HUES6 (cell line): ENCODE measurements at regions not wholly inside any gene's neighbourhood (a gene's known extent, or its start where the extent isn't known, plus 50 kb on each side); places are given as distances from the start of the nearest gene placed in this dataset.

Experiments used
- H3K27ac ChIP-seq: 2 replicates; pipeline ENCODE4 v1.7.0; 2013; ENCODE audit warnings: low read depth, mild to moderate bottlenecking, low read length, inconsistent platforms
- H3K27me3 ChIP-seq: 2 replicates; pipeline ENCODE4 v1.6.1; 2013; ENCODE audit warnings: low read length; ENCODE audit not compliant: control insufficient read depth, insufficient read depth
- H3K36me3 ChIP-seq: 2 replicates; pipeline ENCODE4 v1.6.1; 2013; ENCODE audit warnings: low read length; ENCODE audit not compliant: control insufficient read depth, insufficient read depth
- H3K4me1 ChIP-seq: 2 replicates; pipeline ENCODE4 v1.6.1; 2013; ENCODE audit warnings: low read length; ENCODE audit not compliant: control insufficient read depth, insufficient read depth
- H3K4me3 ChIP-seq: 2 replicates; pipeline ENCODE4 v1.5.1; 2013; ENCODE audit warnings: low read depth, low read length
- H3K9ac ChIP-seq: one replicate; pipeline ENCODE4 v1.6.1; 2013; ENCODE audit warnings: mild to moderate bottlenecking, low read length
- H3K9me3 ChIP-seq: 2 replicates; pipeline ENCODE4 v1.6.1; 2013; ENCODE audit warnings: low read depth, low read length; ENCODE audit not compliant: control insufficient read depth, insufficient read depth

- H3K27ac ChIP-seq: no peak overlapping the region
- H3K27me3 ChIP-seq: no peaks in the 10 kb centered on the region
- no peaks in the 10 kb centered on the region; the same call in 1 of the 2 replicates for H3K36me3 ChIP-seq
- no peak overlapping the region for H3K4me3 ChIP-seq
- H3K9me3 ChIP-seq: no peaks in the 10 kb centered on the region
- no peaks in the 10 kb centered on the region for H3K4me1 ChIP-seq
- no peak overlapping the region for H3K9ac ChIP-seq
Measured at GRCh38 chr6:138645976-138646640, 127.5 kb upstream of the CCDC28A start.

GRCh38 chr6:138647006-138647405, 126.6 kb upstream of the CCDC28A start:
- Histone ChIP-seq H3K9me3 (no peaks in the 10 kb centered on the region), H3K4me1 (no peaks in the 10 kb centered on the region), H3K27ac (no peak overlapping the region)

GRCh38 chr6:138648127-138648526, 125.4 kb upstream of the CCDC28A start:
- Histone ChIP-seq H3K9me3 (no peaks in the 10 kb centered on the region), H3K27me3 (no peaks in the 10 kb centered on the region), H3K27ac (no peak overlapping the region), H3K36me3 (no peaks in the 10 kb centered on the region; the same call in 1 of the 2 replicates), H3K4me3 (no peak overlapping the region), H3K4me1 (no peaks in the 10 kb centered on the region; the same call in 1 of the 2 replicates), H3K9ac (no peak overlapping the region)

More at GRCh38 chr6:138647006-138647405, 126.6 kb upstream of the CCDC28A start:
- Histone ChIP-seq H3K27me3 (no peaks in the 10 kb centered on the region), H3K9ac (no peak overlapping the region), H3K4me3 (no peak overlapping the region), H3K36me3 (no peaks in the 10 kb centered on the region; the same call in 1 of the 2 replicates)

- Histone ChIP-seq H3K36me3 (no peaks in the 10 kb centered on the region), H3K27ac (no peak overlapping the region), H3K9ac (no peak overlapping the region), H3K4me3 (no peak overlapping the region), H3K4me1 (no peaks in the 10 kb centered on the region; the same call in 1 of the 2 replicates), H3K27me3 (no peaks in the 10 kb centered on the region), H3K9me3 (no peaks in the 10 kb centered on the region)
Measured at GRCh38 chr6:138651491-138651890, 122.1 kb upstream of the CCDC28A start.

- H3K4me1 ChIP-seq: no peaks in the 10 kb centered on the region; the same call in 1 of the 2 replicates
- H3K36me3 ChIP-seq: no peaks in the 10 kb centered on the region
- no peak overlapping the region for H3K27ac ChIP-seq
- H3K9me3 ChIP-seq: no peaks in the 10 kb centered on the region
- no peaks in the 10 kb centered on the region for H3K27me3 ChIP-seq
- H3K9ac ChIP-seq: no peak overlapping the region
- H3K4me3 ChIP-seq: no peak overlapping the region
Measured at GRCh38 chr6:138652824-138653223, 120.7 kb upstream of the CCDC28A start.

GRCh38 chr6:138653435-138653834, 120.1 kb upstream of the CCDC28A start:
- Histone ChIP-seq H3K4me3 (no peak overlapping the region), H3K27ac (no peak overlapping the region), H3K27me3 (no peaks in the 10 kb centered on the region), H3K9me3 (no peaks in the 10 kb centered on the region), H3K9ac (no peak overlapping the region), H3K4me1 (no peaks in the 10 kb centered on the region; the same call in 1 of the 2 replicates), H3K36me3 (no peaks in the 10 kb centered on the region)

GRCh38 chr6:138654715-138655634, 118.6 kb upstream of the CCDC28A start:
- Histone ChIP-seq H3K4me3 (no peak overlapping the region), H3K27ac (no peak overlapping the region), H3K27me3 (no peaks in the 10 kb centered on the region), H3K4me1 (no peaks in the 10 kb centered on the region; the same call in 1 of the 2 replicates), H3K9me3 (no peaks in the 10 kb centered on the region), H3K36me3 (no peaks in the 10 kb centered on the region), H3K9ac (no peak overlapping the region)

- H3K9me3 ChIP-seq: no peaks in the 10 kb centered on the region
- H3K27me3 ChIP-seq: no peaks in the 10 kb centered on the region
- no peak overlapping the region for H3K4me3 ChIP-seq
- no peaks in the 10 kb centered on the region for H3K36me3 ChIP-seq
- H3K4me1 ChIP-seq: no peaks in the 10 kb centered on the region; the same call in 1 of the 2 replicates
- H3K27ac ChIP-seq: no peak overlapping the region
- no peak overlapping the region for H3K9ac ChIP-seq
Measured at GRCh38 chr6:138655828-138656227, 117.7 kb upstream of the CCDC28A start.

- H3K36me3 ChIP-seq: no peaks in the 10 kb centered on the region
- no peak overlapping the region for H3K9ac ChIP-seq
- no peaks in the 10 kb centered on the region; the same call in 1 of the 2 replicates for H3K4me1 ChIP-seq
- H3K9me3 ChIP-seq: no peaks in the 10 kb centered on the region
- H3K27me3 ChIP-seq: no peaks in the 10 kb centered on the region
- no peak overlapping the region for H3K4me3 ChIP-seq
- H3K27ac ChIP-seq: no peak overlapping the region
Measured at GRCh38 chr6:138656364-138657064, 117.1 kb upstream of the CCDC28A start.

GRCh38 chr6:138657065-138657425, 116.5 kb upstream of the CCDC28A start:
- H3K36me3 ChIP-seq: no peaks in the 10 kb centered on the region
- no peak overlapping the region for H3K9ac ChIP-seq
- H3K9me3 ChIP-seq: no peaks in the 10 kb centered on the region
- H3K4me1 ChIP-seq: no peaks in the 10 kb centered on the region; the same call in 1 of the 2 replicates
- no peak overlapping the region for H3K27ac ChIP-seq
- no peaks in the 10 kb centered on the region for H3K27me3 ChIP-seq
- H3K4me3 ChIP-seq: no peak overlapping the region
